GM21619 (cell line): ENCODE measurements at regions not wholly inside any gene's neighbourhood (a gene's known extent, or its start where the extent isn't known, plus 50 kb on each side); places are given as distances from the start of the nearest gene placed in this dataset.

ENCODE experiments used
- ATAC-seq: cut with Tn5 transposase; IDR thresholded peaks from one replicate; pipeline ENCODE4 v1.9.1; 2021; ENCODE audit not compliant: unreplicated experiment

DNA sequence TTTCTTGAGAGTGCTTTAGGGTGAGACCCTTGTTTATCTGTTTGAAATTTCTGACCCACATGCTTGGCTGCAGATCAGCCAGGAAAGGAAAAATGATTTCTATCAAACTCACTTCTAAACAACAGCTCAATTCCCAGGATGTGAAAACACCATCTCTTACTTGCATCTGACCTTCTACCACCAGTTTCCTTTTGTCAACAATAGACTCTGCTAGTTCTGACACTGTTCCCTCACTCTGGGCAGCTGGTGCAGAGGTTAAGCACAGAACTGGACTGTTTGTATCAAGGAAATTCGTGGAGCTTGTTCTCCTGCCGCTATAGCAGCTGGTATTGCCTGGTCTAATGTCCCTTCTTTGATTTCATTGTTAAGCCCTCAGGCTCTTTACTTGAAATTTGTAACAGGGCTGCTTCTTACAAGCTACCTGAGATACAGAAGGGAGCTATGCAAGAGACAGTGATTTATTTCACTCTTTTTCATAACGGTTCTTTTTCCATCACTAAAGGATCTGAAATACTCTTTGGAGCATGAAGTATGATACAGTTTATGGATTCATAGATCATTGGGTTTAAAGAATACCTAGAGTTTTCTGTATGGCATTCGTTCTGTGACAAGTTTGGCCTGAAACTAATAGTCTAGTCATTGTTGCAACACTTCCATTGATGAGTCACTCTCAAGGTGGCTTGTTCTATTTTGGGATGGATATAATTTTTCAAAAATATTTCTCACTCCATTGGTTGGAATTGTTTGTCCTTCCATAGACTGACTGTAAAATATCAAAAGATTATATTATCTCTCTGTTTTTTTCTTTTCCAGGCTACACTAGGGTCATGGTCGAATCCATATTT is 178.2 kb upstream of the ZC3H12C start:
- no peak for ATAC-seq

DNA sequence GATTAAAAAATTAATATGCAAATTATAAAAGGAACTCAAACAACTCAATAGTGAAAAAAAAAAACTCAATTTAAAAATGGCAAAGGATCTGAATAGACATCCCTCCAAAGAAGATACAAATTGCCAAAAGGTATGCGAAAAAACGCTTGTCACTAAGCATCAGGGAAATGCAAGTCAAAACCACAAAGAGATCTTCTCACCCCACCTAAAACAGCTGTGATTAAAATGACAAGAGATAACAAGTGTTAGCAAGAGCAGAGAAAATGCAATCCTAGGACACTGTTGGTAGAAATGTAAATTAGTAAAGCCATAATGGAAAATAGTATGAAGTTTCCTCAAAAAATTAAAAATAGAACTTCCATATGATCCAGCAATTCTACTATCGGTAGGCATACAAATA is 166.3 kb upstream of the ZC3H12C start:
- ATAC-seq = no peak

DNA sequence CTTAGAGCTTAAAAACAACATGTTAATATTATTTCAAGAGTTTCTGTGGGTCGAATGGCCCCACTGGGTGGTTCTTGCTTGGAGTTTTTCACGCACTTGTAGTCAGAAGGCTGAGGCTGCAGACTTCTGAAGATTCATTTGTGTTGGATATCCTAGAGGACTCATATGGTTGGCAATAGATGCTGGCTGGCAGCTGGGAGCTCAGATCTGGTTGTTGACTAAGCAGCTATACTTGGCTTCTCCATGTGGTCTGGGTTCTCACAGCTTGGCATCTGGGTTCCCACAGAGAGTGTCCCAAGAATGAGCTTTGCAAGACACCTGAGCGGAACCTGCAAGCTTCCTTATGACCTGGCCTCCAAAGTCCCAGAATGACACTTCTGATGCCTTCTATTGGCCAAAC is 163.9 kb upstream of the ZC3H12C start:
- ATAC-seq = no peak

DNA sequence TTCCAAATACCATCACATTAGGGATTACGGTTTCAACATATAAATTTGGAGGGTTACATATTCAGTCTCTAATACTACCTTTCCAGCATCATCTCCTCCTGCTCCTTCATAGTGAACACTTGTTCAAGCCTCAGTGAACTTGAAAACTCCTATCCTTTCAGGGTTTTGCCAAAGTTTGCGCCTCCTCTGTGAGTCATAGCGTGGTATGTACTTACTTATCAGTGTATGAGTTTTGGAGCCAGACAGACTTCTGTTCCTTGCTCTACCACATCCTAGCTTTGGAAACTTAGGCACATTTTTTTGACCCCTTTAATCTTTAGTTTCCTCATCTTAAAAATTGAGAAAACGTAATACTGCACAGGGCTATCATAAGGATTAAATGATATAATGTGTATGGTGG is 160.1 kb upstream of the ZC3H12C start:
- no peak for ATAC-seq

DNA sequence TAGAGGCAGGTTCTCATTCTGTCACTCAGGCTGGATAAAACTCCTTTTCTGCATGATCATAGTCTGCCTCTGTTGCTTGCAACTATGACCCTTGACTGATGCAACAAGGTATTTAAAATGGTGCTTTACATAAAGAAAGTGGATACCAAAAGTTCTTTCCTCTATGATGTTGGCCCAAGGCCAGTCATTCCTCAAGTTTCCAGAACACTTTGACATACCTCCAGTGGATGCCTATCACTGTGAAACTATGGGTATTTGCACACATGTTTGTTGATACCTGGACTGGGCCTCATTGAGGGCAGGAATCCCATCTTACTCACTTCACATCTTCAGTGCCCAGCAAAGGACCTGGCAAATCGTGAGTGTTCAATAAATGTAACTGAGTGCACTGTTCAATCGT is 159.0 kb upstream of the ZC3H12C start:
- no peak for ATAC-seq

DNA sequence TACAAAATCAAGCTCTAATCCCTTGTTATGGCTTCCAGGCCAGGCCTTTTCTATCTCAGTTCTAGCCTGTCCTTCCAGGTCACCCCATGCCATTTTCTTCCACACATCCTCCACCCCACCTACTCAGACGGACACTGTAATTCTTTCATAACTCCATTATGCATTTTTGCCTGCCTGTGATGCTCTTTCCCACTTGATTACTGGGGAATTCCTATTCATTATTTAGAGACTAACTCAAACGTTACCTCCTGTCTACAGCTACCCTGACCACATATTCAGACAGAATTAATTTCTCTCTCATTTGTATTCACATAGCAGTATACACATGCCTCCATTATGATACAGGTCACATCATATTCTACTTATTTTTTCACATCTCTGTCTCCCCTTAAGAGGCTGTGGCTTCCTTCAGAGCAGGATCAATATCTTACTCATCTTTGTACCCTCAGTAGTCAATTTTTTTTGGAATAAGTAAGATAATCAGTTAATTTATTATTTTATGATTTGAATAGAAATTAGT is 156.5 kb upstream of the ZC3H12C start:
- ATAC-seq = no peak

DNA sequence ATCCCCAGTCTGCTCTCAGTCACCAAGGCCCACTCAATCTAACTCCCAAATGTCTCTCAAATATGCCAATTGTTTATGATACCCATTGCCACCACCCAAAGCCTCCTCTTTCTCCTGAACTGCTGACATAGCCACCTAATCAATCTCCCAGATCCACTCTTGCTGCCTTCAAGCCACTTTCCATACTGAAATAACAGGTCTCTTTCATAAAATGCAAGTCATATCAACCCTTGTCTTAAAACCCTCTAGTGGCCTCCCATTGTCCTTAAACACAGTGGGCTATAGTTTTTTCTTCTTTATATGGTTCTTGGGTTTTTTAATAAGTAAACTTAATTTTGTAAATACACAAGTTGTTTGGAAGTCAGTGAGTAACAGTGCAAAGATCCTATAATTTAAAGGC is 155.2 kb upstream of the ZC3H12C start:
- no peak for ATAC-seq

DNA sequence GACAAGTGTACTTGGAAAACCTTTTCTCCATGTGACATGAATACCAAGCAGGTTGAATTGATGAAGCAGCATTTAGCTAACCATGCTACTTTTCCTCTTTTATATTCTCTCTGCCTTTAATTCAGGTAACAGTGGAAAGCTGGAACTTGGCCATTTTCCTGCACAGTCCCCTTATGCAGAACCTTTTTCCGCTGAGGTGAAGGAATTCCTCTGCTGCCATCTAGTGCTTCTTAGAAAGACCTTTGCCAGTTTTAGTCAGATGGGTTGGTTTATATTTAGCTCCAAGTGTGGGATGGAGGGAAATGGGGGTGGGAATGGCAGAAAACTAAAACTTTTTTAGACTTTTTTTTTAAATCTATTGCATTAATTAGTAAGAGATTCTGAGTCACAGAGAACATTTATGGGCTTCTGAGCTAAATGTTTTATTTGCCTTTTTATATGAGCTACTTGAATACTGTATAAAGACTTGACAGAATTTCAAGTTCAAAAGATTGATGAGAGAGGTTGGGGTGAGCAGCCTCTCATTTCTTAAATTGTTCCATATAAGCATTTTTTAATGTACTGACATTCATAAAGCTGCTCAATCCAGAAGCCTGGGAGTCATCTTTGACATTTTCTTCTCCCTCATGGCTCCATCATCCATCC is 153.9 kb upstream of the ZC3H12C start:
- ATAC-seq = peak; percentile 64

DNA sequence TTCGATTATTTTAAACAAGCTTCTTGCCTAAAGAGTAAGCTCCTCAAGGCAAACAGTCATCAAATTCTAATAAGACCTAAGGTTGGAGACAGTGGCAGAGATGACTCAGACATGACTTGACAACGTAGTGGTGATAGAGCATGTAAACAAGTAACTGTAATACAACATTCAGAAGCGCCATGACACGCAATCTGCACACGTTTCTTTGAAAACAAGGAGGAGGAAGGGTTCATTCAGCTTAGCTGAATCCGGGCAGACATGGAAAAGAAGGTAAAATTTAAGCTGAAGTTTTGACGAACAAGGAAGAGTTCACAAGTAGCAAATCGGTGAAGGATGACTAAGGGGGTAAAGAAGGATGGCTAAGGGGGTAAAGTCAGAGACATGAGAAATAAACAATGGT is 152.4 kb upstream of the ZC3H12C start:
- ATAC-seq = no peak

DNA sequence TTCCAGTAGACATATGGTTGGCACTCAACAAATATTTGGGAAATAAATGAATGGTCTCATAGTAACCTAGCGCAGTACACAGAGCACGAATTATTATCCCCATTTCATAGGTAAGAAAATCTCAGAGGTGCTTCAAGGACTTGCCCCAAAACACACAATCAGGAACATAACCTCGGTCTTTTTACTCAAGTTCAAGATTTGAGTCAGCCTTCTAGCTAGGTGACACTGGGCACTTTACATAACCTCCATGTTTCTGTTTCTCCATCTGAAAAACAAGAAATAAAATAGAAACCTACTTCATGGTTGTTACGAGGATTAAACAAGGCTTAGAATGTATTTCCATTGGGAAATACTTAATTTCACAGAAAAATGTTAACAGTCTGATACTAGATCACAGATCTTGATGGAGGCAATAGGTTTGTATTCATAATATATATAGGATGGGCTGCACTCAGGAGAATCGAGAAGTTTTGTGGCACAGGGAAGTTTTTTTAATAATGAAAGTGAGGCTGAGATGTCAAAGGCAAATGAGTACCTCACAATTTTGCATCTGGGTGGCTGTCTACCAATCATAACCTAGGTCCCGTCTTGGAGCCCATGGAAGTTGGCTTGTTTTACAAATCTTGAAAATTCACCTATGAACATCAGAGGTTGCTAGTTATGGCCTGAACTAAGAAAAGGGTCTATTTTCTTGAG is 147.4 kb upstream of the ZC3H12C start:
- ATAC-seq = peak; percentile 69

DNA sequence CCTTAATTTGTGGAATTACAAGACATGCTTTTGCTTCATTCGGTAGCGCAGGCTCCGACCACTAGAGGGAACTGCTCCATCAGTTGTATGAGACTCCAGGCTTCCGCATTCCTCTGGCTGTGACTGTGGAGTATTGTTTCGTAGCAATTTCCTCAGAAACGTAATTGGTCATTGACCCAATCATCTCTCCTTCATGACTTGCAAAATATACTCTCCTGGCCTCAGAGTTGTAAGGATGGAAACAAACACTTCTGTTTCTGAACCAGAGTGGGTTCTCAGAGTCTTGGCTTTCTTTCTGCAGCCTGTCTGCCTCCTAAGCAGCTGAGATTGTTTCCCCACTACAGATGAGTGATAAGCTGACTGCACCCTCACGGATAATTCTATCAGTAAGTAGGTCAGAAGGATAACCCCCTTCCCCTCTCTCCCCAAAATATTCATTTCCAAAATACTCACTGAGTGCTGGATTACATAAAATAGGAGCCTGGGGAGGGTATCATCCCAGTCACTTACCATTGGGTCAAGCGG is 146.8 kb upstream of the ZC3H12C start:
- ATAC-seq = peak; percentile 93

DNA sequence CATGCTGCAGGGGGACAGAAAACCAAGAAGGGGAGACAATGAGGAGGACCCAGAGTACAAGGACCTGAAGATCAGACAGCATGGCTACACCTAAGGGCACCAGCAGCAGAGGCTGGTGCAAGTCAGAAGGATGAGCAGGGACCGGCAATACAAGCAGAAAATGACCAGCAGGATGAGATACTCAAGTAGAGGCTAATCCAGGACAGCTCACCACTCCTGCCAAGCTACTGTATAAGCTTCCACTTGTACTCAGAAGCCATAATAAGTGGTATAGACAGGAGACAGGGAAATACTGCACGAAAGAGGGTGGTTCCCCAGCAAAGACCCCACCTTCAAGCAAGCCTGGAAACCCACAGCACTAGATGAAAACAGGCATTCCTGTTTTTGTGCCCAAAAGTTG is 138.7 kb upstream of the ZC3H12C start:
- ATAC-seq = no peak

DNA sequence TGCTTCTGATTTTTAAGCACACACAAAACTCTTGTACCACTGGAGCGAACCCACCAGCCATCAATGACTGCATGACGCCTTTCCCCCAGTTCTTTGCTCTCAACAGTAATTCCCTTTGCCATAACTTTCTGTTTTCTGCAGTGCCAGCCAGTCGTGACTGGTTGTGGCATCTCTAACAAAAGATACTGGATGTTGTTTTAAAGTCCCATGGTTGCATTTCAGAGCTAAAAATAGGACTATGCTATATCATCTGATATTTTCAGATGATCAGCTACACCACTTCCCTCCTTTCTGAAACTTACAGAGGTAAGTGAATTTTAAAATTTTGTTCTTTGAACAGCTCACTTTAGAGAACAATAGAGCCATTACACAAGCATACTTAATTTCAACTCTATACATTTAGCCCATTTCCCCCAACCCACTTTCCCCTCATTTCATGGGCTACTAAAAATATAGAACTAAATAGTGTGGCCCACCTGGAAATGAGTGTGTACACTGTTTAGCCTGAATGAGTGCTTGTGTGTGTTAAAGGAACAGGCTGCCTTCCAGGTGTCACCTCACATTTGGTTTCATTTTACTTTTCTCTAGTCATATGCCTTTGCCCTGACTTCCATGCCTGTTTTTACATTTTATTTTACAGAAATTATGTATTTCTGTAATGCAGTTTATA is 136.9 kb upstream of the ZC3H12C start:
- peak; percentile 77 for ATAC-seq

DNA sequence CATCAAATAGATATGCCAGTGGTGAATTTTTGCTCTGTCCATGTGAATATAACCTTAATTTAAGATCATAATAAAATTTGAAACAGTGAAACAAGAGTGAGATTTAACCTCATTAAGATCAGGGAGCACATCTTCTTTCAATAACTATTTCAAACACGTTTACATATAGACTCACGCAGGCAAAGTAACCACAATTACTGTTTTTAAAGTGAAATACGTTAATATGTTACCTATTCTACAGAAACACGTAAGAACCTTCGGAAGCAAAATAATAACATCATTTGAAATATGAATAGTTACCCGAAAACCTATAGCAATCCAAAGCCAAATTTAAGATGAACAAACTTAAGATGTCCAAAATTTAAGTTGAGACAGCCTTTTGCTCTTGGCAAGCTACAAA is 136.2 kb upstream of the ZC3H12C start:
- peak; percentile 52 for ATAC-seq

DNA sequence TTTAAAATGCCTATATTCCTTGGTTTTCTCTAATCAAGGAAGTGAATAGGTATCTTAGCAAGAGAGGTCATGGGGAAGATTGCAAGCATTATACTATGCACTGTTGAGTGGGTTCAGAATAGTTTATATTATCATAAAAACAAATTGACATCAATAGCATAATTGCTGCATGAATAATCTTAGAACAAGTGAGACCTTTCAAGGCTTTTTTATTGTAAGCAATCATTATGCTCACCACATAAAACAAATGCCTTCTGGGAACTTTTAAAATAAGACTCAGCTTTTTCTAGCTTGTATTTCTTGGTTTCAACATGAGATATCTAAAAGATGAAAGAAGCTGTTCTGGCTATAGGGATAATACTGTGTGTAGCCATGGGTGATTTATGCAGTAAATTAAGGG is 135.6 kb upstream of the ZC3H12C start:
- no peak for ATAC-seq

DNA sequence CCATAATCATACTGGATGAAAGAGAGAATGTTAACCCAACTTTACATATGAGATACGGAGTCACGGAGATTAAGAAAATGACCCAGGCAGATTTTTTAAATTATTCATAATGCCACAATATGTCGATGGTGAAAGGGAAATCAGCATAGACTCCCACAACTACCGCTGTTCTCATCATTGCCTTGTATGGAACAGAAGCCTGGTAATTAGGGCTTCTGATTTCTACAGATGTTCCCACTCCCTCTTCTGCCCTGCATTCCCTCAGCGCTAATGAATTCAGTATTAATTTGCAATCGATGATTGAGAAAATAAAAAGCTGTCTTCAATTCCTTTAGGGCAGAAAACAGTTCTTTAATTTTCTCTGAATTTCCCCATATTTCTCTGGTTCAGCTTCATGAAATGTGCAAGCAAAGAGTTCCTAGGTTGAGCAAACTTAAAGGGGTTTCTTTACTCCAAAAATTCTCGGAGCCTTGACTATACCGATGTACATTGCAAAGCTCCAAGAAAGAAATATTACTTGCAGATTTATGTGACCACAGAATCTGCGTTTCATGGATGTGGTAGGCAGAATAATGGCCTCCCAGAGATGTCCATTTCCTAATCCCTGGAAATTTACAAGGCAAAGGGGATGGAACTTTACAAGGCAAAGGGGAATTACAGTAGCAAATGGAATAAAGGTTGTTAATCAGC is 134.9 kb upstream of the ZC3H12C start:
- ATAC-seq = no peak

DNA sequence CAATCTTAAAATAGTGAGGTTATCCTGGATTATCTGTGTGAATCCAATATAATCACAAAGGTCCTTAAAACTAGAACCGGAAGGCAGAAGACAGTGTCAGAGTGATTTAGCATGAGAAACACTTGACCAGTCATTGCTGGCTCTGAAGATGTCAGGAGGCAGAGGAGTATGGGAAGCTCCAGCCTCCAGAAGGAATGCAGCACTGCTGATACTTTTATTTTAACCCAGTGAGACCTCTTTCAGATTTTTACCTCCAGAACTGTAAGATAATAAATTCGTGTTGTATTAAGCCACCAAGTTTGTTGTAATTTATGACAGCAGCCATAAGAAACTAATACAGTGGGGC is 134.4 kb upstream of the ZC3H12C start:
- ATAC-seq = no peak

DNA sequence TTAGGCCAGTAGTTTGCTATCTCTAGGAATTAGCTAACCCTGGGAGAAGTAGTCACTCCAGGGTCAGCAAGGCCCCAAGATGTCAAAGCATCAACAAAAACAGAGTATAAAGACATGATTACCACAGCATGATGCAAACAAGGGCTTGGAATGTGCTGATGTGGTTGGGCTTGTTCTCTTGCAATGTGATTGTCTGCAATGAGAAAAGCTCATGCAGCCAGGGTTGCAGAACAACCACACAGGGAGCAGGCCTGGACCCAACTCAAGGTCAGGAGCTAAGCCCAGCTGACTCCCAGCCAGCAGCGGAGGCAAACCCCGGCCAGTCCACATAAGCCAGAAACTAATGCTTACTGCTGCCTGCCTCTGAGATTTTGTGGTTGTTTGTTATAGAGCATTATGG is 132.4 kb upstream of the ZC3H12C start:
- no peak for ATAC-seq

DNA sequence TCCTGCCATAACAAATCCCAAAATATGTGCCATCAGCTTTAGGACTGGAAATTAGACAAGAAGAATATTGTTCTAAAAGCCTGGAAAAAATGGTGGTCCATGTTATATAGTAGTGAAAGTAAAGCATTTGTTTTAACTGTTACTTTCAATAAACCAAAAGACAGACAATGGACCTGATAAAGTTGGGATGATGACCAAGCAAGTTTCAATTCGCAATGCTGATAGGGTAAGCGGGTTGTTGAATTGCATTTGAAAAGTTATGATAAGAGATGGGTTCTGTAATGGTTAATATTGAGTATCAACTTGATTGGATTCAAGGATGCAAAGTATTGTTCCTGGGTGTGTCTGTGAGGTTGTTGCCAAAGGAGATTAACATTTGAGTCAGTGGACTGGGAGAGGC is 131.9 kb upstream of the ZC3H12C start:
- no peak for ATAC-seq

DNA sequence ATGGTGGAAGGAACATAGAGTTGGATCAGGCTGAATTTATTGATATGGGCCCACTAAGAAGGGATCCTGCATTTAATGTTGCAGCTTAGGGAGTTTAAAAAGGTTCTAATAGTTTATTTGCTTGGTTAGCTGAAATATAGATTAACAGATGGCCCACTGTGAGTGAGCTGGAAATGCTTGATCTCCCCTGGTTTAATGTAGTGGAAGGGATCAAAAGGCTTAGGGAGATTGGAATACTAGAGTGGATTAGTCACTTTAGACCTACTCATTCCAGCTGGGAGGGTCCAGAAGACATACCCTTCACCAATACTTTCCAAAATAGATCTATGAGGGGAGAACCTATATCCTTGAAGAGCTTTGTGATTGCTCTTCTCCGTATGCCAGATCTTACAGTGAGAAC is 130.1 kb upstream of the ZC3H12C start:
- ATAC-seq = no peak

DNA sequence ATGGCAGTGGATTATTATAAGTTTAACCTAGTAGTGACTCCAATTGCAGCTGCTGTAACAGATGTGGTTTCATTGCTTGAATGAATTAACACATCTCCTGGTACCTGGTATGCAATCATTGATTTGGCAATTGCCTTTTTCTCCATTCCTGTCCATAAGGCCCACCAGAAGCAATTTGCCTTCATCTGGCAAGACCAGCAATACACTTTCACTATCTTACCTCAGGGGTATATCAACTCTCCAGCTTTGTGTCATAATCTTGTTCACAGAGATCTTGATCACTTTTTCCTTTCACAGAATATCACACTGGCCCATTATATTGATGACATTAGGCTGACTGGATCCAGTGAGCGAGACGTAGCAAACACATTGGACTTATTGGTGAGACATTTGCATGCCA is 128.7 kb upstream of the ZC3H12C start:
- no peak for ATAC-seq
